HG02981 (cell line): ENCODE measurements at regions not wholly inside any gene's neighbourhood (a gene's known extent, or its start where the extent isn't known, plus 50 kb on each side); places are given as distances from the start of the nearest gene placed in this dataset.

Experiments
- ATAC-seq: cut with Tn5 transposase; IDR thresholded peaks from one replicate; pipeline ENCODE4 v1.9.1; 2021; ENCODE audit warnings: mild to moderate bottlenecking, moderate library complexity; ENCODE audit not compliant: unreplicated experiment

DNA sequence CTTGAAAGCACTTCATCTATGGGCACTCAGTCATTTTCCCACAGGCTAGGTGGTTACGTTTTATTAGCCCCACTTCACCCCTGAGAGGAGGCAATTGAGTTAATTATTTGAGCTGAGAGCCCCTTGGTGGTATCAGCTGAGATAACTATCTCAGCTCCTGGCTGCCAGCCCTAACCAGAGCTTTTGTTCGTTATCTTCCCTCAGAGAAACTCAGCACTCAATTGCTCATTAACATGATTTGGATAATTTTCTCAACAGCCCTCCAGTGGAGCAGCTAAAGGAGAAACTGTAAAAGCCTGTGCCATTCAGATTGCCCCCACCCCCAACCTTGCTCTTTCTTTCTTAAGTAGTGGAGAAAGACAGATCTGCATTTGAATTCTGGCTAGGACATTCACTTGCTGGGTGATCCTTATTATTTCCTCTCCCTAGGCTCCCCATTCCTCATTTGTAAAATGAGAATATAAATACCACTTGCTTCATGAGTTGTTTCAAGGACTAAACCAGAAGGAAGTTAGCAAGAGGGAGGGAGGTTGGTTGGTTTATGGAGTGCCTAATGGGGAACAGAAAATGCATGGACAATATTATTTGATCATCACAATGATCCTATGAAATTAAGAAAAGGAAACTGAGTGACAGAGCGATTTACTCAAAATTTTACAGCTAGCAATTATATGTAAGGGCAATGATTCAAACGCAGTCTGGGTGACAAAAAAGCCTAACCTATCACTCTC, 218.7 kb upstream of the FGGY start:
- ATAC-seq = no peak

DNA sequence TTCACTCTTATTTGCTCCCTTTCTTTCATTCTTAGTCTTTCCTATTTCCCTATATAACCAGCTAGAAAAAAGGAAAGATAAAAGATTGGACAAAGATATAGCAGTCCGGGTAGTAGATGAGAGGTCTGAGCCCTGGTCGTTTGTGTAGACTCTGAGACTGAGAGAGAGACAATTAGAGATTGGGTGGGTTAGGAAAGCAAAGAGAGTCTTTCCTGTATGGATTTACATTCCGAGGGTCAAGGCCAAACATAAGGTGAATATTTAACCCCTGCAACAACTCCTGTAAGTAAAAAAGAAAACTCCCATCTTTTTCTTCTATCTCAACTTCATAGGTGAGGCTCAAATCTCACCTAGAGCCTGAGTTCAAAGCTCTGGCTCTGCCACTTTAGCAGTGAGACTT, 218.0 kb upstream of the FGGY start:
- no peak for ATAC-seq

DNA sequence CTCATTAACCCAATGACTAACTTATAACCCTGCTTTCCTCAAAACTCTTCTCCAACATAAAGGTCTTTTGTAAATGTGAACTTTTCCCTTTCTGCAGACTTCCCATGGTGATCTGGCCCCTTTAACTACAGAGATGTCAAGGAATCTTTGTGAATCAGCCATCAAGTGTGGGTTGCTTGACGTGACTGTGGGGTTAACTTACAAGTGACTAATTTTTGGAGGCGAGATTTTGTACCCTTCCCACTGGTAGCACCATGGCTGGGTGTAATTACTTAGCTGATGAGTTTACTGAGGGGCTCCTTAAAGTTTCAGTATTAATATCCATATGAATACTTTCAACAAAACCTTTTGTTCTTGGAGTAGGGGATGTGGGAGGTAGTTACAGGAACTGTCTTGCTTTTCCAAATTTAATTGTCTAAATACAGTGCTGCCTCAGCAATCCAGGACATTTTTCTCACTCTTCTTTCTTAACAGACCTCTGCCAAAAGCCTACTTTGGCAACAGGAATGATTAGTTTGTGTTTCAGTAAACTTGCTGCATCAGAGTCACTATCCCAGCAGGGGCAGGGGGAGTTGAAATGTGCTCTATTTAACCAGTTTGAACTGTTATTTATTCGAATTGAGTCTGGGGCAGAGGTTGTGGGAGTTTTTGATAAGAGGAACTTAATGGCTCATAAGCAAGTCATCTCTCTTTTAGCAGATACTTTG, 217.3 kb upstream of the FGGY start:
- no peak for ATAC-seq

DNA sequence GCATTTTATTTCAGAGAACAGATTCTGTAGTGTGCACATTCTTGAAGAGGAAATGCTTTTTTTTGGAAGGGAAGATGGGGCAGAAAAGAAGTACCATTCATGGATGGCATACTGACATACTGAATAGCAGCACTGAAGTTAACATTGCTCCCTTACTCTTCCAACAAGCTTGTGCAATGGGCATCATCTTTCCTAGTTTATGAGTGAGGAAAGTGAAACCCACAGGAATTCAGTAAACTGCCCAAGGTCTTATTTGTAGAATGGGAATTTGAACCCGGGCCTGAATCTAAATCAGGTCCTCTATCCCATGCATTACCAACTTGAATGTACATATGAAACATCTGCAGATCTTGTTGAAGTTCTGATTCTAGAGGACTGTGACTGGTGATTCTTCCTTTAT, 215.7 kb upstream of the FGGY start:
- ATAC-seq = no peak

DNA sequence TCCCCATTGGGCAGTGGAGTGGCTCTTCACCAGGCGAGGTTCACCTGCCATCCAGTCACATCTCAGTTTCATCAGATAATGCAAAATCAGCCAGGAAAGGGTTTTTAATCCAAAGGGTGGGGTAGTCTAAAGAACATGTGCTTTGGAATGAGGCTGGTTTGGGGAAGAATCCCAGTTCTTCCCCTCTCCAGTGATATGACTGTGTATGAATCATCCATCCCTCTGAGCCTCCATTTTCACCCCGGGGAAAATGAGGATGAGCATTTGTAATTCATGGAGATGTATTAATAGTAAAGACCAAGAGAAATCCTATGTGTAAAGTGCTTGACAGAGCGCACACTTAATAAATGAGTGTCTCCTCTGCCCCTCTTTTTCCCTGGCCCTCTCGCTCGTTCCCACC, 215.1 kb upstream of the FGGY start:
- no peak for ATAC-seq

DNA sequence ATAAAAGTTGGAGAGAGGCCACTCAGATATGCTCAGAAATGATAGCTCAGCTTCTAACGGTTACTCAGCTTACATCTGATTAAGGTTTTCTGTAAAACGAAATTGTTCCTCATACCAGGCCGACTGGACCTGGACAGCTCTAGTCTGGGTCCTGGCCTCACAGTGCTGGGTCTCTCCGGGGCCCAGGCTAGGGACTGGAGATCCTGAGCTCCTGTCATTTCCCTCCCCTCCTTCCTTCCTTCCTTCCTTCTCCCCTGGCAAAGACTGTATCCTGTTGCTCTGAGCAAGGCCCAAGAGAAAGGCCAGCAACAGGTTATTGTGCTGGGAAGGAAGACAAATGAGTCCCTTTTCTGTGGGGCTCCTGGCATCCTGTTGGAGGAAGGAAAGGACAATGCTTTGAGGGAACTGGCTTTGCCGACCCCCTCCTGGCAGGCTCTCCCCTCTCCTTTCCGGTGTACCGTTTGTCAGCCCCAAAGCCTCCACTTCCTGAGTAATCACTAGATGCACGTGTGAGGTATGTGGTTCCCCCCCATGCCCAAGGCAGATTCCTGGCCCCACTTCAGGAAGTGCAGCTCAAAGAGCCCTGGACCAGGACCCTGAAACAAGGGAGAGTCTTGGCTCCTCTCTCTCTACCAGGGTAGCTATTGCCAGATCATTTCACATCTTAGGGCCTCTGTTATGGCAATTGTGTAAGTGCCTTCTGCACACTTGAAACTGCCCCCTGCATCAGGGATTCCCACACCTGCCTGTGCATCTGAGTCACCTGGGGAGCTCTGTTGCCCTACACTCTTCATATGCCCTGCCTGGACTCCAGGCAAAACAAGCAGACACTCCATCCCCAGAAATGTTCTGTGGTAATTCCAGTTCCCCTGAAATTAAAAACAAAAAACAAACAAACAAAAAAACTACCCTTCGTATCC, 212.7 kb upstream of the FGGY start:
- no peak for ATAC-seq

DNA sequence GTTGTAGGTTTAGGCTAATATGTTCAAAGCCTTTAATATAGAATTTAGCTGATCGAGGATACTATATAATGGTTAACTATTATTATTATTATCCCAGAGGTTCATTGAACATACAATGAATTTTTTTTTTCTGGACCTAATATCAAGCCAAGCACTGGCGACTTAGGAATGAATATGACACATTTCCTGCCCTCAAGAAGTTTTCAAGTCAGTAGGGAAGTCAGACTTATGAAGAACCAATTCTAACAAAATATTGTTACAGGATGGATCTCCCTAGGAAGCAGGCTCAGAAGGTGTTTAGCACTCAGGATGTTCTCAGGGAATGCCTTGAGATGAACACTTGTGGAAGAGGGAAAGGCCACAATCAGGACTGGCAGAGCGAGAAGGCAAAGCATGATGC, 211.8 kb upstream of the FGGY start:
- no peak for ATAC-seq

DNA sequence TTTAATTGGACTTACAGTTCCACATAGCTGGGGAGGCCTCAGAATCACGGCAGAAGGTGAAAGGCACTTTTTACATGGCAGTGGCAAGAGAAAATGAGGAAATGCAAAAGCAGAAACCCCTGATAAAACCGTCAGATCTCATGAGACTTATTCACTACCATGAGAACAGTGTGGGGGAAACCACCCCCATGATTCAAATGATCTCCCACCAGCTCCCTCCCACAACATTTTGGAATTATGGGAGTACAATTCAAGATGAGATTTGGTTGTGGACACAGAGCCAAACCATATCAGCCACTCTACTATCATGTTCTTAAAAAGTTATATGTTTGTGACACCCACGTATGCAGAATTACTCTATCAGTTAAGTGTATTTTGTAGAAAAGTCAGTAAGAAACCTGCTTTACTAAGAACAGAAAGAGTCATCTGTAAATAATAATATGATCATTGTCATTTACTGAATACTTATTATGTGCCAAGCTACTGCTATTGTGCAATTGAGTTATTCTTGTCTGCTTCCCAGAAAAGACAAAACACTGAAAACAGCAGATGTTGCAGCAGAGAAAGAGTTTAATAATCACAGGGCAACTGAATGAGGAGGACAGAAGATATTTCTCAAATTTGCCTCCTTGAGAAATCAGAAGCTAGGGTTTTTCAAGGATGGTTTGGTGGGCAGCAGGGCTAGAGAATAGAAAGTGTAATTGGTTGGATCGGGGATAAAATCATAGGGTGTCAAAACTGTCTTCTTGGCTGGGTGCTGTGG, 207.7 kb upstream of the FGGY start:
- ATAC-seq = no peak

DNA sequence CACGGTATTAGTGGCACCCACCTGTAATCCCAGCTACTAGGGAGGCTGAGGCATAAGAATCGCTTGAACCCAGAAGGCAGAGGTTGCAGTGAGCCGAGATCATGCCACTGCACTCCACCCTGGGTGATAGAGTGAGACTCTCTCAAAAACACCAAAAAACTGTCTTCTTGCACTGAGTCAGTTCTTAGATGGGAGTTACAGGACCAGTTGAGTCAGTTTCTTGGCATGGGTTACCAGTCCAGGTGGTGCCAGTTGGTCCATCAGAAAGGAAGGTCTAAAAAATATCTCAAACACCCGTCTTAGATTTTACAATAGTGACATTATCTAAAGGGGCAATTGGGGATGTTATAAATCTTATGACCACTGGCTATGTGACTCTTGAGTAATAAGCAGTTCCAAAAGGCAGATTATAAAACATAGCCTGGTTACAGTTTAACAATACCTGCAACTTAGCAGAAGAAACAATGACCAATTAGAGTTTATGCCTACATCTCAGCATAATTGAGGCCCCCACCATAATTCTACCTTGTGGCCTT, 206.9 kb upstream of the FGGY start:
- ATAC-seq = no peak

DNA sequence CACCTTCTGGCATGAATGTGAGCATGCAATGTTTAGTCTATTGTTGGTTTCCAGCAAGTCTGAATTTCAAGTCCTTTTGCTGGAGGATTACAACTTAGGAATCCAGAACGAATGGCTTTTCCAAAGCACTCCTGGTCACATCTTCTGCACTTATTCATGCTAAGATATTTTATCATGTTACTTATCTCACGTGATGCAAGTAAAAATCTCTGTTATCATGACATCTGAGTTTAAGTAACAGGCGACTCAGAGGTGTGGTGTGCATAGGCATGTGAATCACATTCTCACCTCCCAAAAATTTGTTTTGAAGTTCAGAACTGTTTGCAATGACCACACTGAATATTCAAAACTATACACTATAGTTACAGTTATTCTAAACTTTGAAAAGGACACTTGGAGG, 204.8 kb upstream of the FGGY start:
- ATAC-seq = no peak

DNA sequence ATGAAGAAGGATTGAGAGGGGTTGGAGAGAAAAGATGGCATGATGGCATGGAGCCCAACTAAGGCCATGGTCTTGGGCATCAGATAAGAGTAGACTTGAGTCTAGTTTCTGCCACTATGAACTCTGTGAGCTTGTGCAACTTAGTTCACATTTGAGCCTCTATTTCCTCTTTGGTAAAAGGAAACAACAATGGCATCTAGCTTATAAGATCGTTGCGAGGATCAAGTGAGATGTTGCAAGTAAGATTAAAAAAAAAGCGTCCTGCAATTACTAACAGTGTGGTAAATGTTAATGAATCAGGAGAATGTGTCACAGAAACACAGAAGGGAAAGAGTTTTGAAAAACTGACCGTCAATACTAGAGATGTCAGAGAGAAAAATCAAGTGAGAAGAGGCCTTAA, 202.9 kb upstream of the FGGY start:
- no peak for ATAC-seq

DNA sequence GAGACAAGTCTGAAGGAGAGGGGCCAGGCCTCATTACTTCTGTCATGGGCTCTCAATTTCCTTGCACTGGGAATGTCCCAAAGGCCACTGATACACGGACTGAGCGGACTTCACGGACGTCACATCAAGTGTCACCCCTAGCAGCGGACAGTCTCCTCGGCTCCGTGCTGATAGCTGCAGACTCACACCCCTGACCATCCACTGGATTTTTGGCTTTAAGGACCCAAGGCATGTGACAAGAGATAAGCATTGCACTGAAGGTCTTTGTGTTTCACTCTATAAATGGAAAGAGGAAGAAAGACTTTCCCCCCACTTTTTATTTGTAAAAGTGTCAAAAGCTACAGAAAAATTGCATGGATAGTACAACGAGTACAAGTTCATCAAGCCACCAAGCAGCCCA, 200.4 kb upstream of the FGGY start:
- no peak for ATAC-seq

DNA sequence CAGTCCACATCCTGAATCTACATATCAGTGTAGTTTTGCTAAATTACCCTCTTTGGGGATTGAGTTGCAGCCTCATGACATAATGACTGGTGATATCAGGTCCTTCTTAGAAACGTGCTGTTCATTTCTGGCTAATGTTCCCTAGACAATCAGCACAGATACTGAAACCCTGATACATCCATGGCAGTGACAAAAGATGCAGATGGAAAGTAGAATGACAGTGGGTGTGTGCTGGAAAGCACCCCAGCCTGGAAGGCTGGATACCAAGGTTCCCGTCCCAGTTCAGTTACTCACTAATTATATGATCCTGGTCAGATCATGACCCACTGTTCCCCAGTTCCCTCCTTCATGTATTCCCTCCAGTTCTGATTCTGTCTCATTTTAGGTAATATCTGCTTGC, 198.2 kb upstream of the FGGY start:
- no peak for ATAC-seq

DNA sequence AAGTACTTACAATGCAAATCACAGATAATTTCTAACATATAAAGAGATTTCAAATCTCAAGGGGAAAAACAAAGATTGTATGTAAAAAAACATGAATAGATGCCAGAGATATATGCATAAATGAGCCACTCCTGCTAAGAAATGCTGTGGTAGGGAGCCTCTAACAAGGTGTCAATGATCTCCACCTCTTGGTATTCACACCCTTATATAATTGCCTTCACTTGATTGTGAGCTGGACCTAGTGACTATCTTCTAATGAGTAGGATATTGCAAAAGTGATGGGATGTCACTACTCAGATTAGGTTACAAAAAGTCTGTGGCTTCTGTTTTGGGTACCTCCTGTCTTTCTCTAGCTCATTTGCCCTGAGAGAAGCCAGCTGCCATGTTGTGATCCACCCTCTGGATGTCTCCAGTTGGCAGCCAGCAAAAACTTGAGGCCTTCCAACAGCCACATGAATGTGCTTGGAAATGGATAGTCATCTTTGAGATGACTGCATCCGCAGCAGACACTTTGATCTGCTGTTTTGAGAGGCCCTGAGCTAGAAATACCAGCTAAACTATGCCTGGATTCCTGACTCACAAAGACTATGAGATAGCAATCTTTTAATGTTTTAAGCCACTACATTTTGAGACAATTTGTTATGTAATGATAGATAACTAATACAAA, 196.1 kb upstream of the FGGY start:
- no peak for ATAC-seq

DNA sequence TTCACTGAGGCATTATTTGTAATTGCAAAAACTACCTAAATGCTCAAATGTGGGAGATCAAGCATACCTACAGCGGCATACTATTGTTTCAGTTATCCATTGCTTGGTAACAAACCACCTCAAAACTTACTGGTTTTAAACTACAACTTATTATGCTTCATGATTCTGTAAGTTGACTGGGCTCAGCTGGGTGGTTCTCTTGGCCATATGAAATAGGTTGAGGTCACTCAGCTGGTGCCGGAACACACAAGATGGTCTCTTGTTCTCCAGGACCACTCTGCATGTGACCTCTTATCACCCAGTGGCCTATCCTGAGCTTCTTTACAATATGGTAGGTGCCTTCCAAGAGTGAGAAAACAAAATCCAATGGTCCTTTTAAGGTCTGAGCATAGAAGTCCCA, 195.4 kb upstream of the FGGY start:
- no peak for ATAC-seq

DNA sequence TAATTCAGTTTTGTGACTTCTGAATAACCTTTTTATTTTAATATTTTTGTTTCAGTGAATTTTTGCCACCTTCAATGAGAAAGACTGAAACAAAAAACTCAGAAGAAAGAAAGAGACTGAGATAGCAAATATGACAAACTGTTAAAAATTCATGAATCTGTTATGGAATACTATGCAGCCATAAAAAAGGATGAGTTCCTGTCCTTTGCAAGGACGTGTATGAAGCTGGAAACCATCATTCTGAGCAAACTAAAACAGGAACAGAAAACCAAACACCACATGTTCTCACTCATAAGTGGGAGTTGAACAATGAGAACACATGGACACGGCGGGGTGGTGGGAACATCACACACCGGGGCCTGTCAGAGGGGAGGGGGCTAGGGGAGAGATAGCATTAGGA, 193.4 kb upstream of the FGGY start:
- ATAC-seq = no peak

DNA sequence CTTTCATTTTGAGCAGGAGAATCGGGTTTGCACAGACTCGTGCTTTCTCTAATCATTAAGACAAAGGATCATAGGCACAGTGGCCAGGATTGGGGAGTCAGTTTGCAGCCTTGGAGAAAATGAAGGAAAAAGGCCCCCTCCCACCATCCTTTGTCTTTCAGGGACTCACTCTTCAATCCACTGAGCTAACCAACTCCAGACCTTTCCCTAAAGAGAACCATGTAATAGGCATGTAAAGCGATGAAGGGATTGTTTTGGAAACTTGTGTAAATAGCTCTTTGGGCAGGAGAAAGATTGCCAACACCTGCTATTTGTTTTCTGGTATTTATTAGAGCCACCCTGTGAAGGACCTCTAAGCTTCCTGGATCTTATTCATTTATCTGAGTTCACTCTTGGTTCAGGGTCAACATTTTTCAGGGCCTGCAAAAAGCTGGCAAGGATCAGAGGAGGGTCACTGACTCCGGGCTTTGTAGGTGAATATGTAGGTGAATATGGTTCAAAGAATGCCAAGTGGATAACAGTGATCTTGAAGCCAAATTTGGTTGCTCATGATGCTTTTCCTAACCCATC, 192.6 kb upstream of the FGGY start:
- no peak for ATAC-seq

DNA sequence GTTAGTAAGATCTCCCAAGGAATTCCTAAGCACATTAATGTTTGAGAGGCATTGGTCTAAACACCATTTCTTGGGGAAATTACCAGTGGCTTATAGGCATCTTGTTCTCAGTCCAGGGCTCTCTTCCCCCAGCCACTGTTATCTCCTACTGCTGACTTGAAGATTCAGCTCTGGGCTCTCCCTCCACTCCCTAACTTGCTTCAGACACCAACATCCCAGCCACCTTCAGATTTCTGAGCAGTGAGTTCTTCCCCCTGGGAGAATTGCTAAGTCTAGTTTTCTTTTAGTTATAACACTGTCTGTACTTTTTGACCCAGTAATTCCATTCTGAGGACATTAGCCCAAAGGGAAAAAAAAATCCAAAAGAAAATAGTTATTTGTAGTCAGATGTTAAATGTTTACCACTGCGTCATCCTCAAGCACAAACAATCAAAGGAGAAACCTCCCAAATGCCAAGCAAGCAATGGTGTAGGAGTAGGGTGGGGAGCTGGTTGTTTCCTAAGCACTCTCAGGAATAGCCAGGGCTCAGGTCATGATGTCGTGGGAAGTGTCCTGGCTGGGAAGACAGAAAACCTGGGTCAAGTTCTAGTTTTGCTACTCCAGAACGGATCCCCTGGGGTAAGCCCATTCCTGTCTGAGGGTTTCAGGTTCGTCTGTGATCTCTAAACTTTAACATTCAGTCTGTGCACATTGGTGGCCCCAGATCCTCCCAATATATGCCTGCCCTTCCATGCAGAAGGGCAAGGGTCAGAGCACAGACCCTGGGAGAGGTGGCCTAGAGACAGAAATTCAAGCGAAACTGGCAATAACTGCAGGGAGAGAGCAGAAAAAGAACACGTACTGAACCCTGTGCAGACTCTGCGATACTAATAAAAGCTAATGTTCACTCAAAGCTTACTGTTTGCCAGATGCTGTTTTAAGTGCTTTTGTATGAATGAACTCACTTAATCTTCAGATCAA, 191.1 kb upstream of the FGGY start:
- no peak for ATAC-seq

DNA sequence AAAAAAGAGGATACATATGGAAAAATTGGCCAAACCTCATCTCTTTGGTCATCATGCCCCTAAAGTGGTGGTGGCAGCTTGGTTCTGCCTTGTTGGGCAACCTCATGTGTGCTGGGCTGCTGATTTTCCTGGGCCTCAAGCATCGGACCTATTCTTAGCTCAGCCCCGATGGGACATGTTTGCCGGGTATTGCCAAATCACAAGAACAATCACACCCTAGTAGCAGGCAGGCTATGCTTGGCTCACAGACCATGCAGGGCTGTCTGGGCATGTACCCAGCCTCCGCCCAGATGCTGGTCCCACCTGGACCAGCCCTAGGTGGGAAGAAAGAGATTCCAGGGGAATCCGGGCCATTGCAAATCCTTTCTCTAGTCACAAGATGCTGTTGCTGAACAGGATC, 189.4 kb upstream of the FGGY start:
- no peak for ATAC-seq
